ENCODE measurements at regions not wholly inside any gene's neighbourhood (a gene's known extent, or its start where the extent isn't known, plus 50 kb on each side); places are given as distances from the start of the nearest gene placed in this dataset.

- Mint-ChIP-seq H3K36me3 (no peaks in the 10 kb centered on the region), H3K27ac (no peak overlapping the region), H3K4me1 (ENCODE audit: unreplicated experiment) (no peaks in the 10 kb centered on the region), H3K4me3 (no peak overlapping the region), H3K27me3 (no peaks in the 10 kb centered on the region), H3K9me3 (no peaks in the 10 kb centered on the region)
- DNase-seq (ENCODE audit: extremely low spot score, unreplicated experiment), result no peak
- no peak for TF ChIP-seq CTCF (conservative IDR thresholded peaks at IDR 0.05)
Observed at GRCh38 chr3:80999481-80999880, 762.0 kb downstream of the GBE1 start.

GRCh38 chr3:80998022-80998421 lies 763.4 kb downstream of the GBE1 start:
- H3K4me1 Mint-ChIP-seq (ENCODE audit: unreplicated experiment), result no peaks in the 10 kb centered on the region
- H3K36me3 Mint-ChIP-seq, result no peaks in the 10 kb centered on the region
- H3K27me3 Mint-ChIP-seq, result no peaks in the 10 kb centered on the region
- H3K27ac Mint-ChIP-seq, result no peak overlapping the region
- no peak overlapping the region for H3K4me3 Mint-ChIP-seq
- DNase-seq (ENCODE audit: extremely low spot score, unreplicated experiment), result no peak
- H3K9me3 Mint-ChIP-seq, result no peaks in the 10 kb centered on the region
- no peak for TF ChIP-seq CTCF (conservative IDR thresholded peaks at IDR 0.05)

GRCh38 chr3:80997622-80998021 lies 763.8 kb downstream of the GBE1 start:
- no peak overlapping the region for H3K27ac Mint-ChIP-seq

GRCh38 chr3:80994767-80995166 lies 766.7 kb downstream of the GBE1 start:
- no peak overlapping the region for H3K4me3 Mint-ChIP-seq
- no peaks in the 10 kb centered on the region for H3K4me1 Mint-ChIP-seq (ENCODE audit: unreplicated experiment)
- H3K27ac Mint-ChIP-seq, result no peak overlapping the region
- no peaks in the 10 kb centered on the region for H3K27me3 Mint-ChIP-seq
- no peaks in the 10 kb centered on the region for H3K36me3 Mint-ChIP-seq
- H3K9me3 Mint-ChIP-seq, result no peaks in the 10 kb centered on the region
- no peak for DNase-seq (ENCODE audit: extremely low spot score, unreplicated experiment)
- no peak for TF ChIP-seq CTCF (conservative IDR thresholded peaks at IDR 0.05)

More at GRCh38 chr3:80997622-80998021, 763.8 kb downstream of the GBE1 start:
- Mint-ChIP-seq H3K4me3 (no peak overlapping the region), H3K4me1 (ENCODE audit: unreplicated experiment) (no peaks in the 10 kb centered on the region), H3K9me3 (no peaks in the 10 kb centered on the region), H3K36me3 (no peaks in the 10 kb centered on the region), H3K27me3 (no peaks in the 10 kb centered on the region)
- DNase-seq (ENCODE audit: extremely low spot score, unreplicated experiment), result no peak
- no peak for TF ChIP-seq CTCF (conservative IDR thresholded peaks at IDR 0.05)

GRCh38 chr3:80994085-80994665 lies 767.3 kb downstream of the GBE1 start:
- Mint-ChIP-seq H3K36me3 (no peaks in the 10 kb centered on the region), H3K27ac (no peak overlapping the region), H3K9me3 (no peaks in the 10 kb centered on the region), H3K27me3 (no peaks in the 10 kb centered on the region), H3K4me3 (no peak overlapping the region), H3K4me1 (ENCODE audit: unreplicated experiment) (no peaks in the 10 kb centered on the region)
- TF ChIP-seq CTCF (conservative IDR thresholded peaks at IDR 0.05), result no peak
- no peak for DNase-seq (ENCODE audit: extremely low spot score, unreplicated experiment)
